ENCODE measurements at regions not wholly inside any gene's neighbourhood (a gene's known extent, or its start where the extent isn't known, plus 50 kb on each side); places are given as distances from the start of the nearest gene placed in this dataset.

DNA sequence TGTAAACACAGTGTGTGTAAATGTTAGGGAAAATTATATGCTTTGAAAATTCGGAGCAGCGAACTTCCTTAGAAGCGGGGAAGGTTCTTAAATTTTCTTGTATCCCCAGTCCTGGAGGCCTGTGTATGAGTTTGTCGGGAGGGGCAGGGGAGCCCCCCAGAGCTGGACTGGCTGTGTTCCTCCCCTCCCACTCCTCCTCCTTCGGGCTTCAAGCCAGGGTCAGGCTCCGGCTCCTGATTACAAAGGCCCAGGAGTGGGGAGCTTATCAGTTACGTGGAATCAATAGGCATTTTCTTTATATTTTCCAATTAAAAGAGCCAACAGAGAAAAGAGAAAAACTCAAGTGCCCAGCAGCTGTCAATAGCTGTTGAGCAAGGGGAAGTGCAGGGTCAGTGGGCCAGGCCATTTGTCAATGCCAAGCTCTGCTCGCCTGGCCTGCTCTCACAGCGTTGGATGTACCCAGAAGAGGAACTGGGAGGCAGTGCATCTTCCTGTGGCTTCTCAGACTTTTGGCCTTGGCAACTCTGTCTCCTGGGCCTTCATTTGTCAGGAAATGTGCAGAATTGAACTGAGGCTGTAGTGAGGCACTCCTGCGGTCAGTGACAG, 156.9 kb upstream of the PCBD1 start:
- H3K27me3 ChIP-seq (ENCODE audit: insufficient read depth, low read length, poor library complexity): no peaks in the 10 kb centered on the region

DNA sequence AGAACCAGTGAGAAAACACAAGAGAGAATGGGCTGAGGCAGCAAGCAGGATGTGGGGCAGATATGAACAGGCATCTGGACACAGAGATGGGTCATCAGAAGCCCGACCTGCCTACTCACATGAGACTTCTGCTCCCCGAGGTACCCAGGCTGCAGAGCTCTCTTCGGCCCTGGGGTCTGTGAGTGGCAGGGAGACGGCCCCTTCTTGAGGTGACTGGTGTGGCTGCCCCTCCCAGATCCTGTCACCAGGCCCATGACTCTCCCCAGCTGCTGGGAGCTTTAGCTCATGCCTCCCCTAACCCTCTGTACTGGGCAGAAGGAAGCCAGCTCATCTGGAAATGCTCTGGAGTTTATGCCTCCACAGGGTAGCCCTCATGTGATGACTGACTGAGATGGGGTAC, 157.6 kb upstream of the PCBD1 start:
- no peak overlapping the region for H3K4ac ChIP-seq (ENCODE audit: low read depth, low read length)
- no CpG with 5 or more reads among the region's 4 CpGs for WGBS (ENCODE audit: extremely low coverage, insufficient coverage, low lambda C conversion rate)

More for the DNA sequence above, 156.9 kb upstream of the PCBD1 start:
- H2AK5ac ChIP-seq (ENCODE audit: low read length): no peak overlapping the region
- H3K4ac ChIP-seq (ENCODE audit: low read depth, low read length): no peak overlapping the region
- H3K79me2 ChIP-seq (ENCODE audit: control insufficient read depth, insufficient read depth, low read length): no peaks in the 10 kb centered on the region
- no peak overlapping the region for H3K4me3 ChIP-seq (ENCODE audit: low read length)
- H3K36me3 ChIP-seq (ENCODE audit: control insufficient read depth, insufficient read depth, low read length): no peaks in the 10 kb centered on the region
- H3K27ac ChIP-seq (ENCODE audit: low read depth, low read length): no peak overlapping the region
- no peak overlapping the region for H3K18ac ChIP-seq (ENCODE audit: low read length)
- H2BK15ac ChIP-seq (replicated peaks; ENCODE audit: low read depth): no peak overlapping the region
- no peak for DNase-seq
- no peak overlapping the region for H4K8ac ChIP-seq (ENCODE audit: low read depth, low read length)
- no peak overlapping the region for H3K9ac ChIP-seq (ENCODE audit: low read length)
- no peak overlapping the region for H2BK5ac ChIP-seq (ENCODE audit: low read length)
- H3K23ac ChIP-seq (ENCODE audit: low read length): no peak overlapping the region
- no peak overlapping the region for H3K4me2 ChIP-seq (ENCODE audit: low read length)
- H3K4me1 ChIP-seq (ENCODE audit: control insufficient read depth, low read depth, low read length): no peaks in the 10 kb centered on the region
- no CpG with 5 or more reads among the region's 10 CpGs for WGBS (ENCODE audit: extremely low coverage, insufficient coverage, low lambda C conversion rate)
- no peak overlapping the region for H3K56ac ChIP-seq (ENCODE audit: low read length)
- no peaks in the 10 kb centered on the region for H3K79me1 ChIP-seq (ENCODE audit: low read length)
- no peak overlapping the region for H4K5ac ChIP-seq (ENCODE audit: low read length)
- H2BK120ac ChIP-seq (ENCODE audit: low read depth, low read length): no peak overlapping the region

DNA sequence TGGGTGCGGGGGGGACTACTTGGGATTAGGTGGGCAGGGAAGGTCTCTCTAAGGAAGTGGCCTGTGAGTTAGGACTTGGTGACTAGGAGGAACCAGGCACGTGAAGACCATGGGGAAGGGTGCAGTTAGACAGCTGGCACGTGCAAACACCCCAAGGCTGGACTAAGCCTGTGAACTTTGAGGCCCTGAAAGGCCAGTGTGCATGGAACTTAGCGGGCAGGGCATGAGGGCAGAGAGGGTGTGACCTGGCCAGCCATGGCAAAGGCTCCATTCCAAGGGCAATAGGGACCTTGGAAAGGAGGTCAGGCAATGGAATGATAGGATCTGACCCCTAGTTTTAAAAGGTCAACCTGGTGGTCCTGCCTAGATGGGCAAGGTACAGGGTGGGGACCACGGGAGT, 158.4 kb upstream of the PCBD1 start:
- no CpG with 5 or more reads among the region's 5 CpGs for WGBS (ENCODE audit: extremely low coverage, insufficient coverage, low lambda C conversion rate)
- no peaks in the 10 kb centered on the region for H3K4me1 ChIP-seq (ENCODE audit: control insufficient read depth, low read depth, low read length)
- DNase-seq: no peak

More for the DNA sequence above, 157.6 kb upstream of the PCBD1 start:
- no peak overlapping the region for H2AK5ac ChIP-seq (ENCODE audit: low read length)
- H3K23ac ChIP-seq (ENCODE audit: low read length): no peak overlapping the region
- no peak overlapping the region for H2BK15ac ChIP-seq (replicated peaks; ENCODE audit: low read depth)
- H3K9ac ChIP-seq (ENCODE audit: low read length): no peak overlapping the region
- H3K18ac ChIP-seq (ENCODE audit: low read length): no peak overlapping the region
- no peak overlapping the region for H4K5ac ChIP-seq (ENCODE audit: low read length)
- H3K79me2 ChIP-seq (ENCODE audit: control insufficient read depth, insufficient read depth, low read length): no peaks in the 10 kb centered on the region
- H4K8ac ChIP-seq (ENCODE audit: low read depth, low read length): no peak overlapping the region
- H3K56ac ChIP-seq (ENCODE audit: low read length): no peak overlapping the region
- H3K36me3 ChIP-seq (ENCODE audit: control insufficient read depth, insufficient read depth, low read length): no peaks in the 10 kb centered on the region
- no peak overlapping the region for H3K4me2 ChIP-seq (ENCODE audit: low read length)
- no peak overlapping the region for H3K4me3 ChIP-seq (ENCODE audit: low read length)
- no peak overlapping the region for H3K27ac ChIP-seq (ENCODE audit: low read depth, low read length)
- no peak for DNase-seq
- no peaks in the 10 kb centered on the region for H3K79me1 ChIP-seq (ENCODE audit: low read length)
- H2BK5ac ChIP-seq (ENCODE audit: low read length): no peak overlapping the region
- no peak overlapping the region for H2BK120ac ChIP-seq (ENCODE audit: low read depth, low read length)
- H3K27me3 ChIP-seq (ENCODE audit: insufficient read depth, low read length, poor library complexity): no peaks in the 10 kb centered on the region
- no peaks in the 10 kb centered on the region for H3K4me1 ChIP-seq (ENCODE audit: control insufficient read depth, low read depth, low read length)

GRCh38 chr10:71048971-71049615, 160.7 kb upstream of the PCBD1 start:
- Histone ChIP-seq H3K4me1 (ENCODE audit: control insufficient read depth, low read depth, low read length) (no peaks in the 10 kb centered on the region), H3K18ac (ENCODE audit: low read length) (no peak overlapping the region), H3K56ac (ENCODE audit: low read length) (no peak overlapping the region), H2BK120ac (ENCODE audit: low read depth, low read length) (no peak overlapping the region), H3K79me2 (ENCODE audit: control insufficient read depth, insufficient read depth, low read length) (no peaks in the 10 kb centered on the region), H4K5ac (ENCODE audit: low read length) (no peak overlapping the region), H3K4me2 (ENCODE audit: low read length) (no peak overlapping the region), H2BK5ac (ENCODE audit: low read length) (no peak overlapping the region), H3K27me3 (ENCODE audit: insufficient read depth, low read length, poor library complexity) (no peaks in the 10 kb centered on the region), H3K4ac (ENCODE audit: low read depth, low read length) (no peak overlapping the region), H3K36me3 (ENCODE audit: control insufficient read depth, insufficient read depth, low read length) (no peaks in the 10 kb centered on the region), H2AK5ac (ENCODE audit: low read length) (no peak overlapping the region), H3K23ac (ENCODE audit: low read length) (no peak overlapping the region), H3K9ac (ENCODE audit: low read length) (no peak overlapping the region), H4K8ac (ENCODE audit: low read depth, low read length) (no peak overlapping the region), H3K4me3 (ENCODE audit: low read length) (no peak overlapping the region), H2BK15ac (replicated peaks; ENCODE audit: low read depth) (no peak overlapping the region), H3K79me1 (ENCODE audit: low read length) (no peaks in the 10 kb centered on the region), H3K27ac (ENCODE audit: low read depth, low read length) (no peak overlapping the region)
- no CpG with 5 or more reads among the region's 6 CpGs for WGBS (ENCODE audit: extremely low coverage, insufficient coverage, low lambda C conversion rate)
- no peak for DNase-seq

More for the DNA sequence above, 158.4 kb upstream of the PCBD1 start:
- H3K9ac ChIP-seq (ENCODE audit: low read length): no peak overlapping the region
- H3K36me3 ChIP-seq (ENCODE audit: control insufficient read depth, insufficient read depth, low read length): no peaks in the 10 kb centered on the region
- no peaks in the 10 kb centered on the region for H3K79me1 ChIP-seq (ENCODE audit: low read length)
- H2BK5ac ChIP-seq (ENCODE audit: low read length): no peak overlapping the region
- H2AK5ac ChIP-seq (ENCODE audit: low read length): no peak overlapping the region
- H3K4me3 ChIP-seq (ENCODE audit: low read length): no peak overlapping the region
- no peaks in the 10 kb centered on the region for H3K79me2 ChIP-seq (ENCODE audit: control insufficient read depth, insufficient read depth, low read length)
- H2BK15ac ChIP-seq (replicated peaks; ENCODE audit: low read depth): no peak overlapping the region
- H3K18ac ChIP-seq (ENCODE audit: low read length): no peak overlapping the region
- H3K23ac ChIP-seq (ENCODE audit: low read length): no peak overlapping the region
- H4K8ac ChIP-seq (ENCODE audit: low read depth, low read length): no peak overlapping the region
- no peak overlapping the region for H4K5ac ChIP-seq (ENCODE audit: low read length)
- H2BK120ac ChIP-seq (ENCODE audit: low read depth, low read length): no peak overlapping the region
- H3K56ac ChIP-seq (ENCODE audit: low read length): no peak overlapping the region
- no peak overlapping the region for H3K27ac ChIP-seq (ENCODE audit: low read depth, low read length)
- H3K4ac ChIP-seq (ENCODE audit: low read depth, low read length): no peak overlapping the region
- no peak overlapping the region for H3K4me2 ChIP-seq (ENCODE audit: low read length)
- no peaks in the 10 kb centered on the region for H3K27me3 ChIP-seq (ENCODE audit: insufficient read depth, low read length, poor library complexity)

DNA sequence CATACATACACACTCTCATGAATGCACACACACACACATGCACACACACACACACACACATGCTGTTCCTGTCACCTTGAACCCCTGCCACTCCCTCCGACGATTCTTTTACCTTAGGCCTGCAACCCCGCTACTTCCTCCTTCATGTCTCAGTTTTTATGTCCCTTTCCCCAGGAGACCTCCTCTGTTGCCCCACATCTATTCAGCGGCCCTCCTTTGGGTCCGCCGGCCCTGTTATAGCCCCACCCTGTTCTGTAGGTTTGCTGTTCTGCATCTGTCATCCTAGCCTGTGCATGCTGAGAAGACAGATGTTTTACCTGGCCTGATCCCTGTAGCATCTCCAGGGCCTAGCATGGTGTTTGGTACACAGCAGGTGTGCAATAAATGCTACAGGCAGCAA, 161.6 kb upstream of the PCBD1 start:
- Histone ChIP-seq H3K56ac (ENCODE audit: low read length) (no peak overlapping the region), H4K8ac (ENCODE audit: low read depth, low read length) (no peak overlapping the region), H4K5ac (ENCODE audit: low read length) (no peak overlapping the region), H3K27ac (ENCODE audit: low read depth, low read length) (no peak overlapping the region), H2AK5ac (ENCODE audit: low read length) (no peak overlapping the region), H3K79me2 (ENCODE audit: control insufficient read depth, insufficient read depth, low read length) (no peaks in the 10 kb centered on the region), H3K9ac (ENCODE audit: low read length) (no peak overlapping the region), H3K27me3 (ENCODE audit: insufficient read depth, low read length, poor library complexity) (no peaks in the 10 kb centered on the region), H2BK15ac (replicated peaks; ENCODE audit: low read depth) (no peak overlapping the region), H3K79me1 (ENCODE audit: low read length) (no peaks in the 10 kb centered on the region), H3K4ac (ENCODE audit: low read depth, low read length) (no peak overlapping the region), H2BK120ac (ENCODE audit: low read depth, low read length) (no peak overlapping the region), H3K4me3 (ENCODE audit: low read length) (no peak overlapping the region), H3K18ac (ENCODE audit: low read length) (no peak overlapping the region), H3K23ac (ENCODE audit: low read length) (no peak overlapping the region), H3K4me1 (ENCODE audit: control insufficient read depth, low read depth, low read length) (no peaks in the 10 kb centered on the region), H2BK5ac (ENCODE audit: low read length) (no peak overlapping the region), H3K36me3 (ENCODE audit: control insufficient read depth, insufficient read depth, low read length) (no peaks in the 10 kb centered on the region), H3K4me2 (ENCODE audit: low read length) (no peak overlapping the region)
- WGBS (ENCODE audit: extremely low coverage, insufficient coverage, low lambda C conversion rate): no CpG with 5 or more reads among the region's 6 CpGs
- DNase-seq: no peak
